Left hindlimb (tissue), 1 donor: ENCODE measurements at regions not wholly inside any gene's neighbourhood (a gene's known extent, or its start where the extent isn't known, plus 50 kb on each side); places are given as distances from the start of the nearest gene placed in this dataset.

Source experiments
- DNase-seq: peaks from one replicate; pipeline ENCODE4 v3.0.0-alpha.2; 2018

DNA sequence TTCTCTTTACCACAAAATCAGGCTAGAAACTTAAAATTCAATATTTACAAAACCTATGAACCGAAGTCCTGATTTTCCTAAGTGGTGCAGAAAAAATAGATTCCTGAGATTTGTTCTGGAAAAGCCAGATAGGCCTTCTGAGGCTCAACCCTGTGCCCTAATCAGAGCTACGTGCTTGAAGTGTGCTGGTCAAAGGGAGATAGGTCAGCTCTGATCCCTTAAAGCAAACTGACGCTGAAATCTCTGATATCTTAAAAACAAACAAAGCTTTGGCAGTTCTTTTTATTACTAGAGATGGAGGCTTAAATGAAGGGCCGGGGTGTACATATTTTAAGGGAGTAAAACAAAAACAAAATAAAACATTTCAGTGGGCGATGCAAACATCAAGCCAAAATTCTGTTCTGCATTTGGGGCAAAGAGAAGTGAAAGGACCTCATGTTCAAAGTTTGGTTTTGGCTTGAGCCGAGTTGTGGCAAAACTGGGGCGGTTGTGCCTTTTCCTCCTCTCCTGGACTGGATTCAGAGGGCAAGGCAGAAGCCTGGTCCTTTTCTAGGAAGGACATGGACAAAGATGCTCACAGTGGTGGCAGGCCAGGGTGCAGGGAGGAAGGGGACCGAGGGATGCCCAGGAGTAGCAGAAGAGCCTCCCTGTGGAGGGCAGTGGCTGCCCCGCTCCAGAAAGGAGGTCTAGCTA lies 295.0 kb downstream of the CDCA7 start:
- DNase-seq = no peak

DNA sequence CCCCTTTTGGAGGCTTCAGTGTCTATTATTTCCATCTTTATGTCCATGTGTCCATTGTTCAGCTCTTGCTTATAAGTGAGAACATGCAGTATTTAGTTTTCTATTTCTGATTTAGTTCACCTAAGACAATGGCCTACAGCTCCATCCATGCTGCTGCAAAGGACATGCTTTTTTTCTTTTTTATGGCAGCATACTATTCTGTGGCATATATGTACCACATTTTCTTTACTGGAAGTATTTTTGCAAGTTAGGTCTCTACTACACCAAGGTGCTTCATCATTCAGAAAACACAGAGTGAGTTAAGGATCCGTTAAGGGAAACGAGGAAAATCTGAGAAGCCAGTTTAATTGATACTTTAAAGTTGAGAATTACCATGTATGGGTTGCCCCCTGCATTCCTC lies 297.2 kb downstream of the CDCA7 start:
- no peak for DNase-seq

DNA sequence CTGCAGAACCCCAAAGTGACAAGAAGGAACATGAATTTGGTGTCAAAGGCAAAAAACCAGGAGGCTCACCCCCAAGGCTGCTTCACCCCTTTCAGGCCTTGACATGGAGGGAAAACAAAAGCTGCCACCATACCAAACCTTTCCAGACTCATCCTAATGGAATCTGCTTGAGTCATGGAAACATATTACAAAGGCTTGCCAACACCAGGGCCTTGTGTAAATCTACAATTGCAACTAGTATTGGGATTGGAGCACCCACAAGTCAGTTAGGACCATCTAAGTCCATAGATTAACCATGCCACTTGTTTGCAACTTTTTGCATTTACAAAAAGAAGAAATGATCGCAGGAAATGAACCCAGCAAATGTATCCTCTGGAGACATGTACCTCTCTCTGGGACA lies 297.6 kb downstream of the CDCA7 start:
- no peak for DNase-seq

DNA sequence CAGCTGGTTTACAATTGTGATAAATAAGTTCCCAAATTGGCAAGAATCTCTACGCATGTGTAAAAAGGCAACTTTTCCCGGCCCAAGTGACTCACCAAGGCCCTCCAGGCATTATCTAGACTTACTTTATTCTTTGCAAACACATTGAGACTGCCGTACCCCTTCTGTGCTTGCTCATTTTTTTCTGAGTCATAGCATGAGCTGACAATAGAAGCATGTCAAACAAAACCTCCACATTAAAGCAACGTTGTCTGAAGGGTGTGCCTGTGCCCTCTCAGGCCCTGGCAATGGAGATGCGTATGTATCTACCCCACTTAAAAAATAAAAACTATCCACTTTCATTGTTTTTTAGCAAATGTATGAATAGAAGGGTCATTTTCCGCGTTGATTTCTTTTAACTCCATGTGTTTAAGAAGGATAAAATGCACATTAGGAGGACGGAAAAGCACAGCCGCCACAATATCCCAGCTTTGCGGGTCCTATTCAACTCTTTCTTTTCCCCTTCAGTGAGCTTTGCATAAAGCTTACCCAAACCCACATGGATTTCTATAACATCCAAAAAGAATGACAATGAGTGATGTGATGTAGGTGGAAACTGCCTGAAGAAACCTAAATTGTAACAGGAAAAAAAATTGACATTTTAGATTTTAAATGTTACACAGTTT lies 298.2 kb downstream of the CDCA7 start:
- no peak for DNase-seq

DNA sequence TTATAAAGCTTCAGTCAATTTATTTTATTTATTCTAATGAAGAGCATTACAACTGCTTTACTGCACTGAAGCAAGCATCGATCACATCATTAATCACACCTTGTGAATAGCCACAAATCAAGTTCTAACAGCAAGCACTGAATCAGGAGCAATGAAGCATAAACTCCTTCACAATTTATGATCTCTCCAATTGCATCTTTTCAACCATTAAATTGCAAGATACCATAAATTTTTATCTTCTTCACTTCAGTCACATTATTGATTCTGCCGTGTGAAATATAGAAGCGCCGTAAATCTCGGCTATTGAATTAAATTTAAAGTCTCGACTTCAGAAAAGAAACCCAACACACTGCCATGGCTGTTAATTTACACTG lies 298.7 kb downstream of the CDCA7 start:
- no peak for DNase-seq

DNA sequence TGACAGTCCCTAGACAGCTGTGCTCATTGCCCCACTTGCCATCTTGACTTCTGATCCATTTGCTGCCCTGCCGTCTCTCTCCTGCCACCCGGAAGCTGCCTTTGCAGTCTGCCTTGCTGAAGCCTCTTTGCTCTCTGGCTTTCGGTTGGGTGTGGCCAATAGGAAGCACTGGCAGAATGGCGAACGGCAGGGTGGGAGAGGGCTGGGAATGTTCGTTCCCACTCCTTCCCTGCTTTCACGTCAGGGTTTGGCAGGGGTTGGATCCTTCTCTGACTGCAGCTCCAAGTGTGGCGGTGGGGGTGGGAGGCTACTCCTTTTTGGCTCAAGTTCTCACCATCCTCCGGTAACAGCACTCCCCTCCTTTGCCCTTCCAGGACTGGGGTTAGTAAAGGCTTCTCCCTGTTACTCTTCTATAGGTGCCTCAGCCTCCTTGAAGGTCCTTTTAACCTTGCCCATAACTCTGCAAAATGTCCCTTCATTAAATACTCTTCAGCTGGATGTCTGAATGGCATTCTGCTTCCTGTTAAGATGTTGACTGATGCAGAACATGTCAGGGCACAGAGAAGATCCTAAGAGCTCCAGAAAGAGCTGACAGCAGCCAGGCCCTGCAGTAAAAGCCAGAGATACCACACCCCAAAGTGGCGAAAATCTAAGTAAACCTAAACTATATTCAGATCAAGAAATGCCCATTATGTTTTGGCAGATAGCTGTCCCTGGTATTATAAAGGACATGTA lies 299.7 kb downstream of the CDCA7 start:
- DNase-seq = no peak

DNA sequence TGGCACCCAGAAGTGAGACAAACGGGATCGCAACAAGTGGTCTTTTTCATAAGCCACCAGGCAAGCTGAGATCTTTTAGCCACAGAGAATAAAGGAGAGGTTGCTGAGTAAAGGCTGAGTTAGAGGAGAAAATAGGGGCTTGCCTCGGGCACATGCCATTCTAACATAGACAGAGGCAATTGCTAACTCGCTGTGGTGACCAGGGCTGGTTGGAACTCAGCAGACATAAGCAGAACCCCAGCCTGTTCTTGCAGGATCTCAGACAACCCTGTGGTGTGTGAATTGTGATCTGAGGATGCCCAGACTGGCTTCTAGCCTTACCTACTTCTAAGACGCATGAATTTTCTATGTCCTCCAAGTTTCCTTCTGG lies 300.2 kb downstream of the CDCA7 start:
- DNase-seq = no peak

DNA sequence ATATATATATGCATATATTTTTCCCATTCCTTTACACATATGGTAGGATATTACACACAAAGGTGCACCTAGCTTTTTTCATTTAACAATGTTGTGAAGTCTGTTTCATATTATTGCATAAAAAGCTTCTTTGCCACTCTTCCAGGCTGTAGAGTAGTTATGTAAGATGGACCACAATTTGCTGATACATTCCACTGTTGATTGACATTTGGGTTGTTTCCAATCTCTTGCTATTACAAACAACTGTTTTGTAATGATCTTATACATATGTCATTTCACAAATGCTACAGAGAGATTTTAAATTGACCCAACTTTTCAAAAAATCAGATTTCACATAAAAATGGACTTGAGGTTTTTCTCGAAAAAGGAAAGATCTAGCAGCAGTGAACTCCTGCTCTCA lies 301.4 kb downstream of the CDCA7 start:
- no peak for DNase-seq

DNA sequence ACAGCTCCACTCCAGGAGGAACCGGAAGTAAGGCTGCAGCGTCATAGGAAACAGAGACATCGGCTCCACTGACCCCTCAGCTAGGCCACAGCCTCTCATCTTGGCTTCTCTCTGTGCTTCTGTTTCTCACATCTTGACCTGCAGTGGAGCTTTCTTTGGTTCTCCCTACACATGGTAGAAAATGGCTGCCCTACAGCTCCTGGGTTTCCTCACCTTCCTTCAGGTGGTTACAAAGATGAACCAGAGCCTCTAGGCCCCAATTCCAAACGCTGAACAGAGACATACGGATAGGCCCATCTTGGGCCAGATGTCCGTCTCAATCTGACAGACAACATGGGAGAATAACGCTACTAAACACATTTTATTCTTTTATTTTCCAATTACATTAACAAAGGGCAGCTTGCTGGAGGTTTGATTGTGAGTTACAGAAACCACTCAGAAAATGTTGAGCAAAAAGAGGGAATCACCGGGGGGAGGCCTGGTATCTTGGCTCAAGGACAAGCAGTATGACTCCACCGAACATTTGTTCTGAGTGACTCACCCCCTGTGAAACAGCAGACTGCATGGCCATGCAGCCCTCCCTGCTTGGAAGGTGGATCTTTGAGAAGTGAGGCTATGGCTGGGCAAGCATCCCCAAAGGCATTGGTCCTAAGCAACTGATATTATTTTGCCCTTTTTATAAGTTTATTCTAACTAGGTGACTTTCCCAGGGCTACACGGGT lies 303.5 kb downstream of the CDCA7 start:
- DNase-seq = no peak

DNA sequence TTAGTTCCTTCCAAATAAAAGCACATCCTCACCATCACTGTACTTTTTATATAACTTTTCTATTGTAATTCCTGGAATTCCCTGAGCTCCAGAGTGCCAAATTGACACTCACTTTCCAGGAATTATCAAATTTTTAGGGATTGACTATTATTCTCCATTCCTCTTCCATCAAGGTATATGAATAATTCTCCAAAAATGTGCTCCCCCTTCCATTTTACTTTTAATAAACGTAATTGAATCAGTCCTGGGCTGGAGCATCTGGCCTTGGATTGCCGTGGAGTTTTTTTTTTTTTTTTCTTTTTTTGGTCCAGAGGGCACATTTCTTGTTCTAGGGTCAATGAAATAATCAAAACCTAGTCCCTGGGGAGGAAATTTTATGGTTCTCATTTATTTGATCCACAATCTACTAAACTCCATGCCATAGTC lies 304.3 kb downstream of the CDCA7 start:
- no peak for DNase-seq

DNA sequence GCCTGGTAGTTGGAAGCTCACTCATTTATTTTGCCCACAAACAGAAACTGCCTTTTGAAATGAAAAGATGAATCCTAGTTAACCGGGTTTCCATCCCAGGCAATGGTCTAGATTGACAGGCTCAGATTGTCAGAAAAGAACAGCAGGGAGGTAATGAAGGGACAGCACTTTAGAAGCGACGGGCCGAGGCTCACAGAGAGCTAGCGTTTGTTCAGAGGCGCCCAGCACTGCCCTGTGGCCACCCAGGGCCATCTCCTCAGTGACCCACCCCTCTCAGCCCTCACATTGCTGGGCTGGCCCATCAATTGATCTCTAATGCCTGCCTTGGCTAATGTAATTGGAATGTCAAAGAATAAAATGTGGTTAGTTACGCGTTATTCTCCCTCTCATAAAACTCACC lies 304.8 kb downstream of the CDCA7 start:
- DNase-seq = no peak

DNA sequence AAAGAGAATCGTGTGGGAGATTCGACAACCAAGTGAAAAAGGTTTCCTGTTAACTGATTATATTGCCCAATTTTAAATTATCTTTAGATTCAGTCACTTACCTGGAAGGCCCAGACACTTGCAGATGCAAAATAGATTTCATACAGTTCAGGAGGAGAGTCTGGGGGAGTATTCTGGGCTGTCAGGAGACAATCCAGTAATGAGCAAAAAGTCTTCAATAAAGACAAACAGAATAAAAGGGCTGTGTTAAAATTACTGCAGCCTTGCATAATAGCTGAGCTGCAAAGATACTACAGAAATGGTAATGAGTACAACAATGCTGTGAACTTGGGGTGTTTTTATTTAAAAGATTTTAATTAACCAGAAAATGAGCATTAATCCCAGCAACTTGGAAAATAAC lies 303.6 kb downstream of the SP3 start:
- DNase-seq = no peak

DNA sequence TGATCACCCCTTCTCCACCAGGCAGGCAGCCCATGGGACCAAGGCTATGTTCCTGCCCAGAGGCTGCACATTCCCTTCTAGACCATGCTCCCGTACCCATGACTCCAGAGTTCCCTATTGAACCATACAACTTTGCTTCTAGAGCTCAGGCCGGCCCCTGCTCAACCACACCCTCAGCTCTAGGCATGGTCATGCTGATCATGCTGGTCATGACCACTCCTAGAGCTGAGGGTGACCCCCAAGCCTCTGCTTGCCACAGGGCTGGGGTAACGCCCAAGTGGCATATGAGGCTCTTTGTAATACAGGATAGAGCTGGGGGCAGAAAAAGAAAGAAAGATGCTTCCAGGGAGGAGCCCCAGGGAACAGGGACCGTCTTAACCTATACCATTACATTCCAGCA lies 301.8 kb downstream of the SP3 start:
- DNase-seq = no peak

DNA sequence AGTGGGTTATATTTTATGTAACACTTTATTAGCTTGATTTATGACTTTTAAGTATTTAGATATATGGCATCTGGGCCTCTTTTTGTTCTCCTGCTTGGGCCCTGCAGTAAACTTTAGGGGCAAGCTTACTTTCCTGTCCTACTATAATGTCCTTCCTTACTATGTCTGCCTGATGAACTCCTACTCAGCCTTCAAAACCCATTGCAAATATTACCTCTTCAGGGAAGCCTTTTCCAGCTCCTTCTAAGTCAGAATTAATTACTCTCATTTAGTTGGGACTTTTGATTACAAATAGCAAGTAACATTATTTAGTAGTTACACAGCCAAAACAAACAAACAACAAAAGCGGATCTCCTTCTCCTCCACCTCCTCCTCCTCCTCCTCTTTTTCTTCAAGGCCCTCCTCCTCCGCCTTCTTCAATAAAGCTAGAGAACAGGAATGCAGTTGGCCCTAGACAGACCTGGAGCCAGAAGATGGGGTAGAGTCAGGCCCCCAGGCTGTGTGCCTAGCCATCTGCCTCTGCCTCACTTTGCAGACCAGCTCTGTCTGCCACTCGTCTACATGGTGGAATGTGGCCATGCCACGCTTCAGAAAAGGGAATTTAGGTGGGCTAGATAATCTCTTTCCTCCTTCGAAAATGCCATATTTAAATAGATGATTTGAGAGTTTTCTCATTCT lies 301.2 kb downstream of the SP3 start:
- no peak for DNase-seq

DNA sequence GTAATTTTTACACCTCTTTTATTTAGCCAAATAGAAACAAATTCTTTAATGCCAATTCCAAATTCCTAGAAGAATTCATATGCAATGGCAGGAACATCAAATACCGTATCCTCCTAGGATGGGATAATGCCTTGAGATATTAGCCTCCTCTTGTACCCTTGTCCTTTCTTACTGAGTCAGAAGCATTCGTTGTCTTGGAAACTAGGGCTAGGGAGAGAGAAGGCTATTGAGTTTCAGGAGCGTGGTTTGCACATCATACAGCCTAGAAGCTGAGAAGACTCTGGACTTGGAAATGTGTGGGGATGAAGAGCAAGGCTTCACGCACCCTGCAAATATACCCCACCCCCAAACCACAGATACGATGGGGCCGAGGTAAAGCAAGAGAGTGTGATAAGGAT lies 300.7 kb downstream of the SP3 start:
- no peak for DNase-seq

DNA sequence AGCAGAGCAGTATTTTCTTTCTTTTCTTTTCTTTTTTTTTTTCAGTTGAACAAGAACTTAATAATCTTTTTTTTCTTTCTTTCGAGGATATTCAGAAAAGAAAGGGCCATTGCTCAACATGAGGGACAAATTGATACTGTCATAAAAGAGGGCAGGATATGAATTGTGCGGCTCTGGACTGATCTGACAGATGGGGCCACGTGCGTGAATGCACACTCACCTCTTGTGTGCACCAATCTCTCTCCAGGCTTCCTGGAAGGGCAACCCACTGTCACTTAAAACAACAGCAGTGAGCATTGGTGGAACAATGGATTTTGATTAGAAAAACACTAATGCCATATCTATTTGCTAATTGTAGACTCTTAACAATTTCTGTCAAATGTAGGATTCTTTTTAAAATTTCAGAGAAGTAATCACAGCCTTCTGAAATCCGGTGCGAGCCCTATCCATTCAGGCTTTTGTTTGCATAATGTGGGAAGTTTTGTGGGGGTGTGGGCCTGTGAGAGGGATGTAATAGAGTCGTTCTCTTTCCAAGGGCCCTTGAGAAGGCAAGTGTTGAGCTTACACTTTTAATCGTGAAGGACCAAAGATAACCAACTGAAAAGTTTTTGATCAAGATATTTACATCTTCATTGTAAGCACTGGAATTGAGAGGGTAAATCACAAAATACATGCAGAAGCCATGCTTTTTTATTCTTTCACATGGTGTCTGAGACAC lies 298.8 kb downstream of the SP3 start:
- no peak for DNase-seq

DNA sequence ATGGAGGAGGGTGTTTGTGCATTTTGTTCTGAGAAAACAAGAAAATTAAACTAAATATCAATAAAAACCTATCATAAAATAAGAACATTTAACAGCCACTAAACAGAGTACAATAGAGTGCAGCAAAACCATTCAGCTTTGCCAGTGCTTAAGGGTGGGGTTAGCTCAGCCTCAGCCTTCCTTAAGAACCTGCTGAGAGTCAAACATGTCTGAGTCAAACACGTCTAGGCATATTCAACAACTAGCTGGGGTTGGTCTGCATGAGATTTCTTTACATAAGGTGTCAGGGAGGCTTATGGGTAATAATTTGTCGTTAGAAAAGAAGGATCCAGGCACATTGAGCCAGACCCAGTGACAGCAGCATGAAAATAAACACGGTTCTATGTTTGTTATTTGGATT lies 298.2 kb downstream of the SP3 start:
- DNase-seq = no peak

DNA sequence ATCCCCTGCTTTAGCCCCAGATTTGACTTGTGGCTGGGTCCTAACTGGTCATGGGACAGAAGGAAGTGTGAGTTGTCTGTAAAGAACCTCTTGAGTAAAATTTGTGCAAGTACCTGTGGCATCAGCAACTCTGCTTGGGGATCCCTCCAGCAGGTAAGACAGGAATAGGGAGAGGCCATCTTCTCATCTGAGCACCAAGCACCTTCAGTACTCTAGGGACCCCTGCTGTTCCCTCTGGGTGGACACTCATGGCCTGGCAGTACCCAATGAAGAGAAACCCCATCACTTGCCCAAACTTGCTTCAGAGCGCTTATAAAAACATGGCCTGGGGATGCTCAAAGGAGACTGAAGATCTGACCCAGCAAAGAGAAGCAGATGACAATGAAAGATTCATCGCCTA lies 297.8 kb downstream of the SP3 start:
- no peak for DNase-seq

DNA sequence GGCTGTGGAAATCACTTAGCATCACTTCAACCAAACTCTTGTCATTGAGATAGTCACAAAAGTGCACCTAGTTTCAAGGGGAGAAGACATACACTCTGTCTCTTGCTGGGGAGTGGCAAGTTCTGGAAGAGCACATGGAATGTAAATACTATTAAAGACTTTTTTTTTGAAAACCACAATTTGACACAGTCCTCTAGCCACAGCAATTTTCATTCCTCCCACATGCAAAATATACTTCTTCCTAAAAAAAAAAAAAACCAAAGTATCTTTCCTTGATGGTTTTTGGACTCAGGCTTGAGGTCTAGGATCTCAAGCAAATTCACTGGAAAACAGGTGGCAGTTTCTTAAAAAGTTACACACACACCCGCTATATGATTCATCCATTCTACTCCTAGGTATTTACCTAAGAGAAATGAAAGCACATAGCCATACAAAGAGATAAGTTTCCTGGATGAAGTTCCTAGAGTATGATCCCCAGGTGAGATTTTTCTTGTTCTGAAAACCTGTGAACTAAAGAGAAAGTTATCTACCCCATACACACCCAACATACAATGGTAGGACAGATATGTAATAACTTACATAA lies 295.8 kb downstream of the SP3 start:
- no peak for DNase-seq

DNA sequence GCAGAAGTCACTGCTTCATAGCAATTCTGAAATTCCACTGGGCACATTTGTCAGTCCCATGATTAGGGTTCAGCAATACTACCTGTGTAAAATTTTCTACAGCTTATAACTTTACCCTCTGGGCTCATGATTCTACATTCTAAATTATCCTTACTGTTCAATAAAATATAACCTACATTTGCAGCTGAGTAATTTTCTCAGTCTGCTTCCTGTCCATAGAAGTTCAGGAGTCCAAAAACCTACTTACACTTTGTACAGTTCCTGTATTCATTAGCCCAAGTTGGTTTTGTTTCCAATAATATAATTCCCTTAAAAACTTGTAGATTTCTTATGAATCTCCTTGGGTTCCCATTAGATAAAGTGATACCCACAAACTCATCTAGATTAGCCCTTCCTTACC lies 295.3 kb downstream of the SP3 start:
- DNase-seq = no peak

DNA sequence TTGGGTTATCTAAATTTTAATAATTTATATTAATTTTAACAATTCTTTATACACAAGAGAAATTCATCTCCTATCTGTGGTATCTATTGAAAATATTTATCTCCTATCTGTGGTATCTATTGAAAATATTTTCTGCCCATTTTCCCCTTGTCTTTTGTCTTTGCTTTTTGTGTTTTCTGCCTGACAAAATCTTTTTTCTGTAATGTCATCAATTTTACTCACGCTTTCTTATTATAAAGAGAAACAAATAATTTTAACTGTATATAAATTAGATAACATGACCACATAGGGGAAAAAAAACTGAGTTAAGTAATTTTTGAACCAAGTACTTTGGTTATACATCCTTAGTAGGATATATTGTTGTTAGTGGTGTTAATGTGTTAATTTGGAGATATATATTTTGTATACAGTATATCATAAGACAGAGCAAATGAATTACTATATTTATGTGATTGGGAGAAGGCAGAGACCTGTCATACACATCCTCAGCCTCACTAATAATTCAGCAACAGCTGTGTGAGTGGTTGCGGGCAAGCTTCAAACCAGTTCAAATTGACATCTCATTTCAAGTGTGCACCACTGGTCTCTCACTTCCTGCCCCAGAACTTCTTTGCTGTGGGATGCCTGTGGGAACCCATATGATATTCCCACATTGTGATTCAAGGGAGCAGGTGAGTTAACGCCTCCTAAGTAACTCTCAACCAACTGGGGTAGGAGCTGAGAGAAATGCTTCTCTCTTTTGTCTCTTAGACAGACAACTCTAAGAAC lies 292.4 kb downstream of the SP3 start:
- DNase-seq = no peak
